Lung (tissue), 11 donors: ENCODE measurements at regions not wholly inside any gene's neighbourhood (a gene's known extent, or its start where the extent isn't known, plus 50 kb on each side); places are given as distances from the start of the nearest gene placed in this dataset.

ENCODE experiments used
- ATAC-seq: fragments of 200-7000 bp; cut with Tn5 transposase; one replicate; pipeline ENCODE4 v1.9.1; 2020; ENCODE audit warnings: moderate number of reproducible peaks; ENCODE audit not compliant: insufficient read depth, low FRiP score
- DNase-seq, 3 donors: peaks; one replicate each; pipeline ENCODE4 v3.0.0-alpha.2; 2013 to 2017
- H3K27ac ChIP-seq, 2 donors: one replicate each; pipeline ENCODE4 v1.5.1; 2013; ENCODE audit warnings: mild to moderate bottlenecking in 2 of 2, moderate library complexity in 2 of 2, control low read depth in 1 of 2, inconsistent platforms in 1 of 2, low read depth in 1 of 2, low read length in 1 of 2
- H3K27me3 ChIP-seq, 3 donors: one replicate each; pipeline ENCODE4 v1.5.1; 2013; ENCODE audit warnings: low read length in 2 of 3; ENCODE audit not compliant: control insufficient read depth in 3 of 3, insufficient read depth in 3 of 3
- H3K36me3 ChIP-seq, 4 donors: one replicate each; pipeline ENCODE4 v1.5.1; 2013; ENCODE audit warnings: low read length in 4 of 4, mild to moderate bottlenecking in 1 of 4, moderate library complexity in 1 of 4; ENCODE audit not compliant: control insufficient read depth in 4 of 4, insufficient read depth in 4 of 4
- H3K4me1 ChIP-seq, 5 donors: one replicate each; pipeline ENCODE4 v1.5.1; 2013; ENCODE audit warnings: low read length in 5 of 5, mild to moderate bottlenecking in 2 of 5, moderate library complexity in 1 of 5; ENCODE audit not compliant: control insufficient read depth in 5 of 5, insufficient read depth in 5 of 5
- H3K4me3 ChIP-seq: one replicate; pipeline ENCODE4 v1.5.1; 2013; ENCODE audit warnings: mild to moderate bottlenecking, control low read depth, moderate library complexity
- H3K9ac ChIP-seq, 2 donors: one replicate each; pipeline ENCODE4 v1.5.1; 2013; ENCODE audit warnings: low read length in 2 of 2, control low read depth in 1 of 2; ENCODE audit not compliant: insufficient read depth in 1 of 2
- H3K9me3 ChIP-seq, 4 donors: one replicate each; pipeline ENCODE4 v1.5.1; 2013; ENCODE audit warnings: low read length in 3 of 4, mild to moderate bottlenecking in 1 of 4, moderate library complexity in 1 of 4; ENCODE audit not compliant: control insufficient read depth in 4 of 4, insufficient read depth in 3 of 4
- CTCF ChIP-seq: IDR thresholded peaks from 2 replicates; pipeline ENCODE4 v1.5.1; 2012; ENCODE audit warnings: mild to moderate bottlenecking; ENCODE audit errors: control extremely low read depth, extremely low read depth
- WGBS, 2 donors: extraction: QIAGEN DNeasy Blood & Tissue Kit; methylation state at CpG; one replicate each; pipeline ENCODE4 v1.1.7; 2013; 5-methylcytosine and 5-hydroxymethylcytosine counted together
- donor health status: control.
- donor health status: control.
- donor health status: Bipolar disorder and iron deficiency.
- donor health status: healthy.
- donor health status: DM: yes; HTN: yes; CAD: no.

DNA sequence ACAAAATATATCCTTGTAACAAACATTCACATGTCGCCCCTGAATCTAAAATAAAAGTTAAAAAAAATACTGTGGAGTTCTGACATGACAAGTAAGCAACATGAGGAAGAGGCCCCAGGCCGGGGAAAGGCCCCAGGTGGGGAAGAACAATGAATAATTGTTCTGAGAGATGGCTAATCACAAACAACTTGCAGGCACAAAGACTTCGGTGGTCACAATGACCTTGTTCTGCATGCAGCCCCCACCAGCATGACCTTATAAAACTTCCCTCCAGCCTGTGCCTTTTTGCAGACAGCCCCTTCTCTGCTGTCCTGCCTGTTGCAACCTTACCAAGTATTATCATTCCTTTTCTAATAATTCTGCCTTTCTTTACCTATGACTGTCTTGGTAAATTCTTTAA is 95.7 kb upstream of the MYLIP start:
- no peak for ATAC-seq
- 44 to 66% methylated on average over 3 of the region's 3 CpGs for WGBS, 2 donors

DNA sequence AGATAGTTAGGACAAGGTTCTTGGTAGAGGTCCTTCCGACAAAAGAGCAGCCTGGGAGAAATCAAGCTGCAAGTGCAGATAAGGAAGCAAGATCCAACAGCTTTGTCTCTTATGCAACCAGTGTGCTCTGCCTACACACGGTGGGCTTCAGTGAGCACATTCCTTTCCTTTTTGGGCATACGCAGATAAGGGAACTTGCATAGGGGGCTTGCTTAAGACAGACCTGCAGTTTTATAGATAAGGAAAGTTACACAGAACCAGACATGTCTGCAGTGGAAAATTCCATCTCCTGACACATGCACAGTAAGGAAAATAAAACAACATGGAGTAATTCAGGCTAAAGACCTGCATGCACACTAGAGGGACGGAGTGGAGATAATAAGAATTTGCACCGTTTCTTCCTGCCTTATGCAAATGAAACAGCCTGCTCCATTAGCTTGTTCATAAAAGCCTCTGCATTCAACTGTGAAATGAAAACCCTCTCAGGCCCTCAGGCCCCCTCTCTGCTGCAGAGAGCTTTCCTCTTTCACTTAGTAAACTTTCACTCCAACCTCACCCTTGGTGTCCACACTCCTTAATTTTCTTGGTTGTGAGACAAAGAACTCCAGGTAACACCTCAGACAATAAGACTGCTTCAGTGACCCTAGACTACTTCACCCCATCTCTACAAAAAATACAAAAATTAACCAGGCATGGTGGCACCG is 97.5 kb upstream of the MYLIP start:
- Histone ChIP-seq H3K9ac (no peak overlapping the region), H3K27ac (no peak overlapping the region), H3K4me1 (no peaks in the 10 kb centered on the region), H3K9me3 (peaks cover 0 to 4% (median under 1%) of the 10 kb centered on the region in 4 donors), H3K36me3 (no peaks in the 10 kb centered on the region), H3K4me3 (no peak overlapping the region), H3K27me3 (peaks cover 0 to 2% (median 0%) of the 10 kb centered on the region in 3 donors)
- no peak for DNase-seq
- ATAC-seq, result no peak
- TF ChIP-seq CTCF, result no peak
- 58 to 71% methylated on average over 6 of the region's 6 CpGs for WGBS, 2 donors

More for the DNA sequence above, 95.7 kb upstream of the MYLIP start:
- H3K9me3 ChIP-seq, result peaks cover 0 to 4% (median under 1%) of the 10 kb centered on the region in 4 donors
- no peak overlapping the region for H3K9ac ChIP-seq
- no peak for DNase-seq
- no peaks in the 10 kb centered on the region for H3K36me3 ChIP-seq
- H3K27me3 ChIP-seq, result peaks cover 0 to 2% (median 0%) of the 10 kb centered on the region in 3 donors
- TF ChIP-seq CTCF, result no peak
- no peak overlapping the region for H3K27ac ChIP-seq
- no peak overlapping the region for H3K4me3 ChIP-seq
- no peaks in the 10 kb centered on the region for H3K4me1 ChIP-seq

- no peak for TF ChIP-seq CTCF
- Histone ChIP-seq H3K27ac (no peak overlapping the region), H3K4me1 (no peaks in the 10 kb centered on the region), H3K9ac (no peak overlapping the region), H3K36me3 (no peaks in the 10 kb centered on the region), H3K27me3 (no peaks in the 10 kb centered on the region), H3K4me3 (no peak overlapping the region), H3K9me3 (peaks cover 0 to 4% (median under 1%) of the 10 kb centered on the region in 4 donors)
- no peak for ATAC-seq
- WGBS, 2 donors, result 87 to 96% methylated on average over 3 of the region's 3 CpGs
- DNase-seq, result no peak
These were observed 99.9 kb upstream of the MYLIP start for GRCh38 chr6:16028966-16029365.

DNA sequence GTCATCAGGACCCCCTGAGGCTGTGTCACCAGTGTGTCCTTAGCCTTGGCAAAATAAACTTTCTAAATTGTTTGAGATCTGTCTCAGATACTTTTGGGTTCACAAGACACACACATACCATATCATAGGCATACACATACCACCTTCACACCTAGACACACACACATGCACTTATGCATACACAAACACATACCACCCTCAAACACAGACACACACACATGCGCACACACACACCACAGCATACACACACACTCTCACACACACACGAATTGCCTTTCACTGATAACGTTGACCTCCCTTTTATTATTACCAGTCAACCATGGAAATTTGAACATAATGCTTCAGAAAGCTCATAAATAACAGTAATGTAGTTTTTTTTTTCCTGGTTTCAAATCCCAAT is 108.6 kb upstream of the MYLIP start:
- H3K36me3 ChIP-seq, result no peaks in the 10 kb centered on the region
- 93 to 95% methylated on average over 3 of the region's 3 CpGs for WGBS, 2 donors
- DNase-seq (no peak), ATAC-seq (no peak)
- no peaks in the 10 kb centered on the region for H3K27me3 ChIP-seq
- no peak overlapping the region for H3K4me3 ChIP-seq
- H3K27ac ChIP-seq, result no peak overlapping the region
- no peak overlapping the region for H3K9ac ChIP-seq
- no peaks in the 10 kb centered on the region for H3K4me1 ChIP-seq
- no peak for TF ChIP-seq CTCF
- peaks cover 0 to 2% (median 0%) of the 10 kb centered on the region in 4 donors for H3K9me3 ChIP-seq
